IgD-negative memory B cell (primary cell): ENCODE measurements at regions not wholly inside any gene's neighbourhood (a gene's known extent, or its start where the extent isn't known, plus 50 kb on each side); places are given as distances from the start of the nearest gene placed in this dataset.

ENCODE experiments used
- H3K27ac Mint-ChIP-seq, 3 donors: one replicate each; pipeline ENCODE4 v1.8.0; 2020 to 2022; ENCODE audit warnings: mild to moderate bottlenecking in 3 of 3, mixed read lengths in 3 of 3, moderate library complexity in 1 of 3
- H3K27me3 Mint-ChIP-seq: one replicate; pipeline ENCODE4 v1.8.0; 2021; ENCODE audit warnings: mixed read lengths
- H3K36me3 Mint-ChIP-seq: one replicate; pipeline ENCODE4 v1.8.0; 2020; ENCODE audit warnings: mild to moderate bottlenecking, mixed read lengths
- H3K4me1 Mint-ChIP-seq, 3 donors: one replicate each; pipeline ENCODE4 v1.8.0; 2020 to 2022; ENCODE audit warnings: mixed read lengths in 3 of 3, mild to moderate bottlenecking in 1 of 3
- H3K4me3 Mint-ChIP-seq, 4 donors: one replicate each; pipeline ENCODE4 v1.8.0; 2020 to 2022; ENCODE audit warnings: mild to moderate bottlenecking in 4 of 4, mixed read lengths in 4 of 4, moderate library complexity in 3 of 4
- H3K9me3 Mint-ChIP-seq, 3 donors: one replicate each; pipeline ENCODE4 v1.8.0; 2020 to 2021; ENCODE audit warnings: mixed read lengths in 3 of 3, mild to moderate bottlenecking in 1 of 3

GRCh38 chr11:109147726-109148125, 274.3 kb upstream of the C11orf87 start:
- Mint-ChIP-seq H3K4me1 (no peaks in the 10 kb centered on the region), H3K9me3 (peaks cover 2 to 5% (median 2%) of the 10 kb centered on the region in 3 donors), H3K36me3 (no peaks in the 10 kb centered on the region), H3K27ac (no peak overlapping the region), H3K4me3 (no peak overlapping the region), H3K27me3 (peaks cover 5% of the 10 kb centered on the region)

- Mint-ChIP-seq H3K27ac (no peak overlapping the region), H3K4me3 (no peak overlapping the region), H3K36me3 (no peaks in the 10 kb centered on the region), H3K9me3 (peaks cover 2 to 7% (median 2%) of the 10 kb centered on the region in 3 donors), H3K27me3 (peaks cover 5% of the 10 kb centered on the region), H3K4me1 (no peaks in the 10 kb centered on the region)
These were observed 273.3 kb upstream of the C11orf87 start for GRCh38 chr11:109148669-109149068.

GRCh38 chr11:109150581-109150980, 271.4 kb upstream of the C11orf87 start:
- Mint-ChIP-seq H3K36me3 (no peaks in the 10 kb centered on the region), H3K27me3 (peaks cover 3% of the 10 kb centered on the region), H3K4me1 (no peaks in the 10 kb centered on the region), H3K9me3 (peaks cover 2 to 5% (median 4%) of the 10 kb centered on the region in 3 donors), H3K27ac (no peak overlapping the region), H3K4me3 (no peak overlapping the region)

DNA sequence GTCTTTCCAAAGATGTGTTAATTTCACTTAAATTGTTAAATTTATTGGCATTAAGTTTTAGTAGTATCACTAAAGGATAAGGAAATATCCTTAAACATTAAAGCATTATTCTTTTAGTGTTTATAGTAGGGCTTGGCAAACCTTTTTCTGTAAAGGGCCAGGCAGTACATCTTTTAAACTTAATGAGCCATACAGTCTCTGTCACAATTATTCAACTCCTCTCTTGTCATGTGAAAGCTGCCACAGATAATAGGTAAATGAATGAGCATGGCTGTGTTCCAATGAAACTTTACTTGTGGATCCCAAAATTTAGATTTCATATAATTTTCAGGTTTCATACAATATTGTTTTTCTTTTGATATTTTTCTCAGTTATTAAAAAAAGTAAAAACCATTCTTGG, 268.2 kb upstream of the C11orf87 start:
- peaks cover 2 to 15% (median 7%) of the 10 kb centered on the region in 3 donors for H3K9me3 Mint-ChIP-seq
- H3K36me3 Mint-ChIP-seq = no peaks in the 10 kb centered on the region
- H3K4me1 Mint-ChIP-seq = no peaks in the 10 kb centered on the region
- H3K27me3 Mint-ChIP-seq = no peaks in the 10 kb centered on the region
- no peak overlapping the region for H3K4me3 Mint-ChIP-seq
- H3K27ac Mint-ChIP-seq = no peak overlapping the region

DNA sequence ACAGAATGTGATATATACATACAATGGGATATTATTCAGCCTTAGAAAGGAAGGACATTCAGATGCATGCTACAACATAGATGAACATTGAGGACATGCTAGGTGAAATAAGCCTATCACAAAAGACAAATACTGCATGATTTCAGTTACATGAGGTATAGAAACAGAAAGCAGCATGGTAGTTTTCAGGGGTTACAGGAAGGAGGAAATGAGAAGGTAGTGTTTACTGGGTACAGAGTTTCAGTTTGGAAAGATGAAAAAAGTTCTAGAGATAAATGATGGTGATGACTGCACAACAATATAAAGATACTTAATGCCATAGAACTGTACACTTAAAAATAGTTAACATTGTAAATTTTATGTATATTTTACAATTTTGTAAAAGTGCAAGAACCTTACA, 266.7 kb upstream of the C11orf87 start:
- Mint-ChIP-seq H3K4me1 (no peaks in the 10 kb centered on the region), H3K36me3 (no peaks in the 10 kb centered on the region), H3K4me3 (no peak overlapping the region), H3K27ac (no peak overlapping the region), H3K27me3 (no peaks in the 10 kb centered on the region), H3K9me3 (peaks cover 2 to 15% (median 7%) of the 10 kb centered on the region in 3 donors)

DNA sequence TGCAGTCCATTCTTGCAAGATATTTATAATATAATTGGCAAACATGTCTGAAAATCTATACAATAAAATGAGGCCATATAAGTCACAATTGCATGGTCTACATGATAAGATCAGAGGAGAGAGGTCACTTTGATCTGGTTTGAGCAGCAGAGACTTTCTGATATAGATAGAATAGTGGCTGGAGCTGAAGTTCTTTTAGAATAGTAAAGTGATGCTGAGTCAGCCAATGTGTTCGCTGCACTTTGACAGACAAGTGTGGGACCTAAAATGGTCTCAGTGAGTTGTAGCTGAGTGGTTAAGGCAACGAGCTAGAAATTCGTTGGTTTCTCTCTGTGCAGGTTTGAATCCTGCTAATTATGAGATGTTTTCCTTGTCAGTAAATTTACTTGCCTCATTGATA, 257.0 kb upstream of the C11orf87 start:
- no peaks in the 10 kb centered on the region for H3K27me3 Mint-ChIP-seq
- H3K36me3 Mint-ChIP-seq = no peaks in the 10 kb centered on the region
- no peaks in the 10 kb centered on the region for H3K9me3 Mint-ChIP-seq
- no peak overlapping the region for H3K27ac Mint-ChIP-seq
- peaks cover 0 to 2% (median 0%) of the 10 kb centered on the region in 3 donors for H3K4me1 Mint-ChIP-seq
- no peak overlapping the region for H3K4me3 Mint-ChIP-seq

GRCh38 chr11:109166441-109166840, 255.5 kb upstream of the C11orf87 start:
- no peaks in the 10 kb centered on the region for H3K27me3 Mint-ChIP-seq
- H3K4me1 Mint-ChIP-seq = peaks cover 0 to 2% (median 0%) of the 10 kb centered on the region in 3 donors
- H3K27ac Mint-ChIP-seq = no peak overlapping the region
- no peaks in the 10 kb centered on the region for H3K9me3 Mint-ChIP-seq
- H3K36me3 Mint-ChIP-seq = no peaks in the 10 kb centered on the region
- no peak overlapping the region for H3K4me3 Mint-ChIP-seq

- peaks cover 0 to 5% (median 0%) of the 10 kb centered on the region in 3 donors for H3K9me3 Mint-ChIP-seq
These were observed 248.5 kb upstream of the C11orf87 start for GRCh38 chr11:109173504-109173903.

GRCh38 chr11:109184376-109184775, 237.6 kb upstream of the C11orf87 start:
- H3K27ac Mint-ChIP-seq = no peak overlapping the region
- no peaks in the 10 kb centered on the region for H3K27me3 Mint-ChIP-seq
- H3K9me3 Mint-ChIP-seq = peaks cover 0 to 8% (median 3%) of the 10 kb centered on the region in 3 donors
- no peak overlapping the region for H3K4me3 Mint-ChIP-seq
- H3K36me3 Mint-ChIP-seq = no peaks in the 10 kb centered on the region
- no peaks in the 10 kb centered on the region for H3K4me1 Mint-ChIP-seq

More at GRCh38 chr11:109173504-109173903, 248.5 kb upstream of the C11orf87 start:
- Mint-ChIP-seq H3K27me3 (no peaks in the 10 kb centered on the region), H3K27ac (no peak overlapping the region), H3K4me3 (no peak overlapping the region), H3K36me3 (no peaks in the 10 kb centered on the region), H3K4me1 (peaks cover 0 to 2% (median 0%) of the 10 kb centered on the region in 3 donors)

DNA sequence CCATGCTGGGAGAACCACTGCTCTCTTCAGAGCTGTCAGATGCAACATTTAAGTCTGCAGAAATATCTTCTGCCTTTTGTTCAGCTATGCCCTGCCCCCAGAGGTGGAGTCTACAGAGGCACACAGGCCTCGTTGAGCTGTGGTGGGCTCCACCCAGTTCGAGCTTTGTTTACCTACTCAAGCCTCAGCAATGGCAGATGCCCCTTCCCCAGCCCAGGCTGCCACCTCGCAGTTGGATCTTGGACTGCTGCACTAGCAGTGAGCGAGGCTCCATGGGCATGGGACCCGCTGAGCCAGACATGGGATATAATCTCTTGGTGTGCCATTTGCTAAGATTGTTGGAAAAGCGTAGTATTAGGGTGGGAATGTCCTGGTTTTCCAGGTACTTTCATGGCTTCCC, 229.1 kb upstream of the C11orf87 start:
- Mint-ChIP-seq H3K36me3 (peaks cover 3% of the 10 kb centered on the region), H3K9me3 (peaks cover 10 to 20% (median 13%) of the 10 kb centered on the region in 3 donors), H3K27me3 (no peaks in the 10 kb centered on the region), H3K4me3 (no peak overlapping the region), H3K4me1 (no peaks in the 10 kb centered on the region), H3K27ac (no peak overlapping the region)

DNA sequence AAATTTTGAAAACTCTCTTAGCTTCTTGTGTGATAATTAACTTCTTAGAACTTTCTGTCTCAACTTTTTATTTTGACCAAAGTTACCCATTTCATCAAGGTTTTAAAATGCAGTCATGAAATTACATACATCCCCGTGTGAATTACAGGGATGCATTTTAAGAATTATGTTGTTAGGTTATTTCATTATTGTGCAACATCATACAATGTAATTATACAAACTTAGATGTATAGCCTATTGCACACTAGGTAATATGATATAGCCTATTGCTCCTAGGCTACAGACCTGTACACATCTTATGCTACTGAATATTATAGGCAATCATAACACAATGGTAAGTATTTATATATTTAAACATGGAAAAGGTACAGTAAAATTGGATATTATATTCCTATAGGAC, 228.1 kb upstream of the C11orf87 start:
- no peak overlapping the region for H3K4me3 Mint-ChIP-seq
- no peak overlapping the region for H3K27ac Mint-ChIP-seq
- H3K27me3 Mint-ChIP-seq = no peaks in the 10 kb centered on the region
- H3K9me3 Mint-ChIP-seq = peaks cover 9 to 14% (median 10%) of the 10 kb centered on the region in 3 donors
- H3K4me1 Mint-ChIP-seq = no peaks in the 10 kb centered on the region
- peaks cover 3% of the 10 kb centered on the region for H3K36me3 Mint-ChIP-seq

- H3K4me1 Mint-ChIP-seq = no peaks in the 10 kb centered on the region
These were observed 226.0 kb upstream of the C11orf87 start for GRCh38 chr11:109196016-109196415.

DNA sequence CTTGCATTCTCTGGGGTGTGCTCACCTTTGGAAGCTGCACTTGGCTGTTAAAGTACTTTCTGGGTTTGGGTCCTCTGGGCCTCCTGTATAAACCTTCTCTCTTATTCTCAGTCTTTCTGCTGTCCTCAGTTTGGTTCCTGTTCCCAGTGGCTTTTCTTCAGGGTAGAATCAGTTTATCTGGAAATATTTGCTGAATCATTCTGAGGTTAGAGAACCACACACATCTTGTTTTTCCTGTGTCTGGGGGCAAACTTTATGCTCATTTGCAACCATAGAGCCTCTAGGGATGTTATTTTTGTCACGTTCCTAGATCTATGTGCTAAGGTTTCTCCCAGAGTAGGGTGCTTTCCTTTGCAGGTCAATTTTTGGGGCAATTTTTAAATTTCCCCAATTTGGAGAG, 224.3 kb upstream of the C11orf87 start:
- Mint-ChIP-seq H3K4me1 (no peaks in the 10 kb centered on the region), H3K4me3 (no peak overlapping the region), H3K36me3 (peaks cover 1% of the 10 kb centered on the region), H3K9me3 (peaks cover 1 to 6% (median 3%) of the 10 kb centered on the region in 3 donors), H3K27me3 (no peaks in the 10 kb centered on the region), H3K27ac (no peak overlapping the region)

More at GRCh38 chr11:109196016-109196415, 226.0 kb upstream of the C11orf87 start:
- Mint-ChIP-seq H3K36me3 (peaks cover 1% of the 10 kb centered on the region), H3K9me3 (peaks cover 4 to 14% (median 5%) of the 10 kb centered on the region in 3 donors), H3K27me3 (no peaks in the 10 kb centered on the region), H3K27ac (no peak overlapping the region), H3K4me3 (no peak overlapping the region)

GRCh38 chr11:109203176-109203575, 218.8 kb upstream of the C11orf87 start:
- H3K27ac Mint-ChIP-seq = no peak overlapping the region
- no peaks in the 10 kb centered on the region for H3K4me1 Mint-ChIP-seq
- H3K4me3 Mint-ChIP-seq = no peak overlapping the region
- peaks cover 4 to 9% (median 5%) of the 10 kb centered on the region in 3 donors for H3K9me3 Mint-ChIP-seq
- H3K36me3 Mint-ChIP-seq = no peaks in the 10 kb centered on the region
- no peaks in the 10 kb centered on the region for H3K27me3 Mint-ChIP-seq

DNA sequence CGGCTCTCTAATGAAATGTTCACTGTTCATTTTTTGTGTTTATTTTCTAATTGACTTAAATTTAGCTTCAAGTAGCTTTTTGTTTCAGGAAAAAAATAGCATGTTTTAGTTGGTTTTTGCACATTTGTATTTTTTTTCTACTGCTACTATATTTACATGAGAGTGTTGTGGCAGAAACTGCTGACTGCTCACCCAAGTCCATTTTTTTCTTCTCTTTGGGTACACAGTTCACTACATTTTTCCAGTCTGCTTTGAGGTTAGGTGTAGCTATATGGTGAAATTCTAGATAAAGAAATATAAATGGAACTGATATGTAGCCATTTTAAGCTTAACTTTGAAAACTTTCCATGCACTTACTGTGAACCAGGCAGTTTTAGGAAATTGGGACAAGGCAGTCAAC, 216.7 kb upstream of the C11orf87 start:
- no peak overlapping the region for H3K27ac Mint-ChIP-seq

DNA sequence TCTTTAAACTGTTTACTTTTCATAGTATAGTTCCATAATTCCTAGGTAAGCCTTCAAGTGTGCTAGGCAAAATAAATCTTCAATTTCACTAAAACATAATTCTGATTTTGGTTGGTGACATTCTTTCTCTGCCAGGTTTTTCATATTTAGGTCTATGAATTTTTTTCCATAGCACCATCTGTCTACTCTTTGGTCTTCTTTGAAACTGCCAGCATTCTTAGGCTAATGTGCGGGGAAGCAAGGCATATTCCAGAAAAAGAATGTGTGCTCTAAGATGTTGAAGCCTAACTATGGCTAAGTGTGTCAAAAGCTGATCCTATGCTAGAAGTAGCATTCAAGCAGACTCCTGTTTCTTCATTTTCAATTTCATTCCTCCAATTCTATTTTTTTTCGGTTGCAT, 213.9 kb upstream of the C11orf87 start:
- no peaks in the 10 kb centered on the region for H3K27me3 Mint-ChIP-seq
- H3K4me1 Mint-ChIP-seq = no peaks in the 10 kb centered on the region
- H3K4me3 Mint-ChIP-seq = no peak overlapping the region

More for the DNA sequence above, 216.7 kb upstream of the C11orf87 start:
- Mint-ChIP-seq H3K4me1 (no peaks in the 10 kb centered on the region), H3K9me3 (peaks cover 5 to 10% (median 6%) of the 10 kb centered on the region in 3 donors), H3K4me3 (no peak overlapping the region), H3K36me3 (no peaks in the 10 kb centered on the region), H3K27me3 (no peaks in the 10 kb centered on the region)

More for the DNA sequence above, 213.9 kb upstream of the C11orf87 start:
- peaks cover 6 to 23% (median 6%) of the 10 kb centered on the region in 3 donors for H3K9me3 Mint-ChIP-seq
- H3K27ac Mint-ChIP-seq = no peak overlapping the region
- H3K36me3 Mint-ChIP-seq = no peaks in the 10 kb centered on the region
